Endometrial microvascular endothelial cells (primary cell): ENCODE measurements at regions not wholly inside any gene's neighbourhood (a gene's known extent, or its start where the extent isn't known, plus 50 kb on each side); places are given as distances from the start of the nearest gene placed in this dataset.

Experiments used
- in situ Hi-C: cut with HindIII; loops from 2 replicates; pipeline ENCODE4 v1.10.0; 2017; ENCODE audit warnings: low sequenced_read_pairs, low pct_unique_long_range_greater_than_20kb; ENCODE audit errors: inconsistent ontology term

DNA sequence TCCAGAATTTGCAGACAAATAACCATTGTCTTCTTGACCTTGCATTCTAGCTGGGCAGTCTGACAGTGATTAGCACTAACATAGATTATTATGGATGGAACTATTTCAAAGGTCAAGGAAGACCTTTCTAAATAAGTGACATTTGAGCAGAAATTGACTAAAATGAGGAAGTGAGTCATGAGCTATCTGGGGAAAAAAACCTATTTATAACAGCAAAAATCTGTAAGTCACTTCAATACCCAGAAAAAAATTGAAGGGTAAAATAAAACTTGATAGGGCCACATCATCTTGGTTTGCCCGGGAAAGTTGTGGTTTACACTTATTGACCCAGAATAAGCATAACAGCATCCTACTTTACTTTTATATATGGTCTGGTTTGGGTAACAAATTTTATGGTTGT lies 414.6 kb upstream of the HS3ST1 start:
- in situ Hi-C loops = no loop called here

GRCh38 chr4:11842620-11843263 lies 414.0 kb upstream of the HS3ST1 start:
- in situ Hi-C loops = no loop called here

DNA sequence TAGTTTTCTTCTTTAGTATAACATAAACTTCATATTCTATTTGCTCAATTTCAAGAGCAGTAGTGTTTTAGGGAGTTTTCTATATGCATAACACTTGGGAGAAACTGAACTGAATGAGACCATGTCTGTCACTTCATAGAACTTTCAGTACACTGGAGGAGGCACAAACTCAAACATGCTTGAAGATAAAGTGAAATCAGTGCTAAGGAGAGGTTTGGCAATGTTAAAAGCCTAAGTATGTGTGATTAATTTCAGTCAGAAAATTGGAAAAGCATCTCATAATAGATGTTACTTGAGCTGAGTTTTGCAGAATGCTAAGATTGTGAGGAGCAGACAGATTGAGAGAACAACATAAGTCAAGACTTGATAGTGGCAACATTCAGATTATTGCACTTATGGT lies 411.2 kb upstream of the HS3ST1 start:
- in situ Hi-C loops = no loop called here

DNA sequence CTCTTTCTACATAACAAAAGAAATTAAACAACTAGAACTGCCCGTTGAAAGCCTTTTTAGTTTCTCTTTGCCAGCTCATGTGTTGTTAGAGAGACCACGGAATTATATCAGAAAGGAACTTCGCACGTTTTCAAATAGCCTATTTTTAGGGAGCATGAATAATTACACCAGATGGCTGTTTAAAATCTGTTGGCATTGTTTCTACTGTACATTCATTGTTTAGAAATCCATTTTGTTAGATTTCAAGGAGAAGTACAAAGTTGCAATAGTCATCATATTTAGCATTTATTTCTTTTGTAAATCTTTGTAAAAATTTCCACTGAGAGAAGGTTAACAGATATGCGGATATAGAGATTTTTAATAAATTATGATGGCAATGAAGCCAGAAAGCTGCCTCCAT lies 403.0 kb upstream of the HS3ST1 start:
- in situ Hi-C loops = no loop called here

- in situ Hi-C loops = loop anchor here (25.0 kb wide), 1 partner anchor 88 kb away; no protein-coding TSS in a partner anchor
Measured at GRCh38 chr4:11824566-11824965, 395.9 kb upstream of the HS3ST1 start.

DNA sequence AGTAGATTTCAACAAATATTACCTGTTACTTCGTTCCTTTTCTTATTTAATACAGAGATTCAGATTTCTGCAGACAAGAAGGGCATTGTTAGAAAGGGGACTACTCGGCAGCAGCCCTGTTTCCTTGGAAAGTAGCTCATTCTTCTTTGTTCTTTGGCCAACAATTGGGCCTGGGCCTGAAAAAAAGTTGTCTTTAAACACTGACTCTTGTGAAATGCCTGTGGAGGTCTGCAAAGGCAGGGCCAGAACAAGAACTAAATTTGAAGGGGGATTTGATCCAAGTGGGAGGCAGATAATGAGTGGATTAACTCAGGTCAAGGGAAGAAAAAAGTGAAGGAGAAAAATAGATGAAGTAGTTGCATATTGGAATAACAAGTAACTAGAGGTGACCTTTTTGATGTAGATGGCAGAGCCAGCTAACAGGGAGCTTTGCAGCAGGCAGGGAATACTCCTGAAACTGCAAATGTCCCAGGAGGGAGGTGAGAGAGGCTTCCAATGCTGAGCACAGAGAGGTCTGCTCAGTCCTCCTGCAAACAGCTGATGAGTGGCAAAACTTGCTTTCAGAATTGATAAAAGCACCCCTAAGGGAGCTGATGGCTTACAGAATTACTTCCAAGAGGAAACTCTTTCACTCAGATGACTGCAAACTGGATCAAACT lies 393.2 kb upstream of the HS3ST1 start:
- in situ Hi-C loops = loop anchor here (25.0 kb wide), 1 partner anchor 90 kb away; no protein-coding TSS in a partner anchor

GRCh38 chr4:11817088-11817487 lies 388.4 kb upstream of the HS3ST1 start:
- in situ Hi-C loops = loop anchor here (25.0 kb wide), 1 partner anchor 95 kb away; no protein-coding TSS in a partner anchor

- in situ Hi-C loops = loop anchor here (25.0 kb wide), 1 partner anchor 98 kb away; no protein-coding TSS in a partner anchor
Measured at GRCh38 chr4:11814758-11815157, 386.1 kb upstream of the HS3ST1 start.

GRCh38 chr4:11813951-11814446 lies 385.3 kb upstream of the HS3ST1 start:
- in situ Hi-C loops = loop anchor here (25.0 kb wide), 1 partner anchor 98 kb away; no protein-coding TSS in a partner anchor

DNA sequence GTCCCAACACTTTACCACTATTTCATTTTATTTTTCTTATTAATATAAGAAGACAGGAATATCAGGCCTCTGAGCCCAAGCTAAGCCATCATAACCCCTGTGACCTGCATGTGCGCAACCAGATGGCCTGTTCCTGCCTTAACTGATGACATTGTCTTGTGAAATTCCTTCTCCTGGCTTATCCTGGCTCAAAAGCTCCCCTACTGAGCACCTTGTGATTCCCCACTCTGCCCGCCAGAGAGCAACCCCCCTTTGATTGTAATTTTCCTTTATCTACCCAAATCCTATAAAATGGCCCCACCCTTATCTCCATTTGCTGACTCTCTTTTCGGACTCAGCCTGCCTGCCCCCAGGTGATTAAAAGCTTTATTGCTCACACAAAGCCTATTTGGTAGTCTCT lies 382.8 kb upstream of the HS3ST1 start:
- in situ Hi-C loops = loop anchor here (25.0 kb wide), 1 partner anchor 101 kb away; no protein-coding TSS in a partner anchor

DNA sequence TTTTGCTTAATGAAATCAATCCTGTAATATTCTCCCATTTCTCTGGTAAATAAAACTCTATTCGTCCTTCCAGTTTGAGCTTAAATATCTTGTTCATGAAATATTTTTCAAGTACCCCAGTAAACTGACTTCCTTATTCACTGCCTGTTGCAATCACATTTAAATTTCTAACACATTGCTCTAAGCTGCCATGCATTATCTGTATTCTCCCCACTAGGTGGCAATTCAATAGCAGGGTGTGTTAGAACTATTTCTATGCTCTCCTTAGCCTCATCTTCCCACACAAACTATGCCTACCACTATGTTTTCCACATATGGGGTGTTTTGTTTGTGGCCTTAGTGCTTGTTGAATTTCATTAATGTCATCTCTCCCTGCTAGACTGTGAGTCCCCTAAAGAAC lies 377.1 kb upstream of the HS3ST1 start:
- in situ Hi-C loops = loop anchor here (25.0 kb wide), 1 partner anchor 106 kb away; no protein-coding TSS in a partner anchor

DNA sequence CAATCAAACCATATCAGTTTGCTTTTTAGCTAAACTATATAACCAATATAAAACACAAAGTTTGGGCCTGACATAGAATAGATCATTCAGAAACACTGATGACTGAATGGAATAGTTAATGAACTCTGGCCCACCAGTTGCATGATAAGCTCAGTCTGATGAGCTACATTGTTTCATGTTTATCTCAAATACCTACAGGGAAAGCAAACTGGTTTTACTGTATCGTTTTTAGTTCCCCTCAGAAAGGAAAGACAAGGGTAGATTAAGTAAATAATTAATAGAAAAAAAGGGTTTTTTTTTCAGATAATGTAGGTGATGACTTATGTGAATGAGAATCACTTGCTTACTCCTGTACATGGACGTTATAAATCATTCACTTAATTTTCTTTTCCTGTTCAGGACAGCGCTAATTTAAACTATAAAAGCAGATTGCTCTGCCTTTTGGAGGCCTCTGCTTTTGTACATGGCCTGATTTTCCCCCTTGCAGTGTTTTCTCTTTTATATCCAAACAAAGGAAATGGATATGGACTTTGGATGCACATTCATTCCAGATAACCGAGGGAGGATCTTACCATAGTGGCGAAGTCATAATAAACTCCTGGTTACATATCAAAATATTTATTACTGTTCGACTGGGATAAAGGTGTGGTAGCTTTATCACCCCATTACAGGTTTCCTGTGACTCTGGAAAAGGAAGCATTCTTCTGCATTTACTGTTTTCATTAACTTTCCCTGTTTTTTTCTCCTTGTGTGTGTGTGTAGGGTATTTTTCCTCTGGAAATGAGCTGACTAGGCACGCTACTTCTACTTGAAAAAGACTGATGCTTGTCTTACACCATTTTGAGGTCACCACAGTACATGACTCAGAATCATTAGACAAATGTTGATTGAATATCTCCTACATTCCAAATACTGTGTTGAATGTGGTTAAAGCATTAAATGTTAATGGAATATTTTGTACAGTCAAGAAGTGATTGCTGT lies 373.1 kb upstream of the HS3ST1 start:
- in situ Hi-C loops = loop anchor here (25.0 kb wide), 1 partner anchor 111 kb away; no protein-coding TSS in a partner anchor

GRCh38 chr4:11799196-11799595 lies 370.5 kb upstream of the HS3ST1 start:
- in situ Hi-C loops = no loop called here

DNA sequence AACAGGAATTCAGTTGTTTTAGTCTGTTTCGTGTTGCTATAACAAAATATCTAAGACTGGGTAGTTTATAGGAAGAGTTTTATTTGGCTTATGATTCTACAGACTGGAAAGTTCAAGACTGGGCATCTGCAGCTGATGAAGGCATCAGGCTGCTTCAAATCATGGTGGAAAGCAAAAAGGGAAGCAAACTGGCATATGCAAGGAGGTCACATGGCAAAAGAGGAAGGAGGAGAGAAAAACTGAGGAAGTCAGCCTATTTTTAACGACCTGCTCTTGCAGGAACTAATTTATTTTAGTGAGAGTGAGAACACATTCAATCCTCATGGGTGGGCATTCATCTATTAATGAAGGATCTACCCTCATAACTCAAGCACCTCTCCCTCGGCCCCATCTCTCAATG lies 363.1 kb upstream of the HS3ST1 start:
- in situ Hi-C loops = no loop called here

GRCh38 chr4:11790230-11790629 lies 361.5 kb upstream of the HS3ST1 start:
- in situ Hi-C loops = no loop called here

DNA sequence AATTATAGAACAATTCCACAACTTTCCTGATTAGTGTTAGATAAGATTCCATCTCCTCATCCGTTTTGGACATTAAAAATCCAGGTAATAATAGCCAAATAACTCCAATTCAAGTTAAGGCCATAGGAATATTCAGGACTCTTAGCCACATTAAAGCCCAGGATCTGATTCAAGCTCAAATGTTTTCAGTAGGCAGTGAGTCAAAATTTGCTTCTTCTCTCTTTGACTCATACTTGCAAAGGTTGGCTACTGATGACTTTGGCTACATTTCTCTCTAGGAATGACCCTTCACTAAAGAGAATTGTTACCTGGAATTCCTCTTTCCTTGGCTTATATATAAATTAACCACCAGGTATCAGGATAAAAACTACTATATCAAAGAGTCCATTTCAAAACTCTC lies 354.9 kb upstream of the HS3ST1 start:
- in situ Hi-C loops = no loop called here

DNA sequence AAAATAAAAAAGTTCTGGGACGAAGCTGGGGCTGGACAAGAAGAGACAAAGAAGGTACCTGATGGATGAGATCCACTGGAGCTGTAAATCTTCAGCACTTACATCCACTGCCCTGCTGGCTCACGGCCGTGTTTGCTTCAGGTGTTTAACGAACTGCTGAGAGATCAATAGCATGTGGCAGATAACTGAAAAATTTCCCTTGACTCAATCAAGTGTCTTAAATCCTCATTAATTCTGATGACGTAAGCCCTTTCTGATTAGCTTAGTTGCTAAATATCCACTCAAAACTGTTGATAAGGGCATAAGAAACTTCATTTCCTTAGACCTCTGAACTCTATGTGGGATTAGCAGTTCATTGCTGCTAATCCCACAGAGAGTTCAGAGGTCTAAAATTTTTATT lies 354.2 kb upstream of the HS3ST1 start:
- in situ Hi-C loops = no loop called here

DNA sequence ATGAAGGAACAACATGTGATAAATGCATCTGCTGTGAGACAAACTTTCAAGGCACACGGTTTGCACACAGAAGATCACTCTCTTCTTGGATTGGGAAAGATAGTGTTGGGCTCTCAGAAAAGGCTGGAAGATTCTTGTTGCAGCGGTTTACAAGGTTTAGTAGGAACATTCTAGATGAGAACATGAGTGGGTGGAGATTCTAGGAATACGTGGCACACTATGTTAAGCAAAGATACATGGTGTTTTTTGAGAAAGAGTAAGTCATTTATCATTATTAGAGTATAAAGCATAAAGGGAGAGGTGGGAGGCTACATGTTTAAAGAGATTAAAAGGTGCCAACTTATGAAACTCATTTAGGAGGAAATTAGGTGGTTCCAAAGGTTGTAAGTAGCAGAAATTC lies 348.8 kb upstream of the HS3ST1 start:
- in situ Hi-C loops = no loop called here

GRCh38 chr4:11774346-11774745 lies 345.7 kb upstream of the HS3ST1 start:
- in situ Hi-C loops = no loop called here
